Esophagus squamous epithelium (tissue), 4 donors: ENCODE measurements at regions not wholly inside any gene's neighbourhood (a gene's known extent, or its start where the extent isn't known, plus 50 kb on each side); places are given as distances from the start of the nearest gene placed in this dataset.

Experiments used
- POLR2A ChIP-seq, 4 donors: fragments of 450-650 bp; IDR thresholded peaks; one replicate each; pipeline ENCODE4 v1.6.1; 2017; ENCODE audit warnings: antibody characterized with exemption in 4 of 4, mild to moderate bottlenecking in 4 of 4, moderate library complexity in 3 of 4
- TF ChIP-seq, protein P1 (sequence below), 6 experiments: fragments of 450-650 bp in 4 of 6; fragments of 200-600 bp in 2 of 6; sonication (generic) in 2 of 6; IDR thresholded peaks; one replicate each; pipeline ENCODE4 v1.5.1; 2016 to 2019; ENCODE audit warnings: antibody characterized with exemption in 6 of 6, mild to moderate bottlenecking in 4 of 6, moderate library complexity in 4 of 6

DNA sequence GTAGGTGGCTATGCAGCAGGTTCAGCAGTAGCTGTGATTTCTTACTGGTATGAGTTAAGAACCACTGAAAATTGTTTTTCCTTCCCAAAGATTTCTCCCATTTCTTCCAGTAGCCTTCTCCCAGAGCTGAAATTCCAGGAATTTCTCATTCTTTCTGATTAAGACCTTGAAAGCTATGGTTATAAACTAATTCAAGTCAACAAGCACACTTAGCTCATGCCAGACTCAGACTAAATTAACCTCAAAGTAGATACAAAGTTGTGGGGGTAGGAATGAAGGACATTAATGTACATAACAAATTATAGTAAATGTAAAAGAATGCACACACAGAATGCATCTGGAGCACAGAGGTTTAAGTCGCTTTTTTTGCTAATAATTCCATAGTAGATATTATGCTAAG is 103.6 kb upstream of the SOX11 start:
- TF ChIP-seq, protein P1, sequence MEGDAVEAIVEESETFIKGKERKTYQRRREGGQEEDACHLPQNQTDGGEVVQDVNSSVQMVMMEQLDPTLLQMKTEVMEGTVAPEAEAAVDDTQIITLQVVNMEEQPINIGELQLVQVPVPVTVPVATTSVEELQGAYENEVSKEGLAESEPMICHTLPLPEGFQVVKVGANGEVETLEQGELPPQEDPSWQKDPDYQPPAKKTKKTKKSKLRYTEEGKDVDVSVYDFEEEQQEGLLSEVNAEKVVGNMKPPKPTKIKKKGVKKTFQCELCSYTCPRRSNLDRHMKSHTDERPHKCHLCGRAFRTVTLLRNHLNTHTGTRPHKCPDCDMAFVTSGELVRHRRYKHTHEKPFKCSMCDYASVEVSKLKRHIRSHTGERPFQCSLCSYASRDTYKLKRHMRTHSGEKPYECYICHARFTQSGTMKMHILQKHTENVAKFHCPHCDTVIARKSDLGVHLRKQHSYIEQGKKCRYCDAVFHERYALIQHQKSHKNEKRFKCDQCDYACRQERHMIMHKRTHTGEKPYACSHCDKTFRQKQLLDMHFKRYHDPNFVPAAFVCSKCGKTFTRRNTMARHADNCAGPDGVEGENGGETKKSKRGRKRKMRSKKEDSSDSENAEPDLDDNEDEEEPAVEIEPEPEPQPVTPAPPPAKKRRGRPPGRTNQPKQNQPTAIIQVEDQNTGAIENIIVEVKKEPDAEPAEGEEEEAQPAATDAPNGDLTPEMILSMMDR (IDR thresholded peaks at IDR 0.05) = no peak
- no peak for TF ChIP-seq POLR2A (IDR thresholded peaks at IDR 0.05)
